HG02571 (cell line): ENCODE measurements at regions not wholly inside any gene's neighbourhood (a gene's known extent, or its start where the extent isn't known, plus 50 kb on each side); places are given as distances from the start of the nearest gene placed in this dataset.

Source experiments
- ATAC-seq: cut with Tn5 transposase; IDR thresholded peaks from one replicate; pipeline ENCODE4 v1.9.1; 2021; ENCODE audit warnings: mild to moderate bottlenecking, moderate library complexity; ENCODE audit not compliant: unreplicated experiment

DNA sequence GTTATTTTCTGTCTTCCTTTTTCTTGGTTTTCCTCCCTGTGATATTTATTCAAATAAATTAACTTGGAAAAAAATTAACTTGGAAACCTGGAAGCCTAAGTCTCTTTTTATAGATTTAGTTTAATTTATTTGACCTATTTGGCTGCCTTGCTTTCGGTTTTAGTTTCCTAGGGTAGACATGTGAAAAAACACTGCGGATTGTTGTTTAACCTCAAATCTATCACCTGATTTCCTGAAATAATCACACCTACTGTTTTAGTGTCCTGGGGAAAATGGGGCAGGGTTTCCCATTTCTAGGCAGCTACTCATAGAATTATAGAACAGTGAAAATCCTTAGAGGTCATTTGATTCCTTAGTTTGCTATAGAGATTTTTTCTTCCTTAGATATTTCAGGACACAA, 412.4 kb downstream of the PCDH17 start:
- no peak for ATAC-seq

DNA sequence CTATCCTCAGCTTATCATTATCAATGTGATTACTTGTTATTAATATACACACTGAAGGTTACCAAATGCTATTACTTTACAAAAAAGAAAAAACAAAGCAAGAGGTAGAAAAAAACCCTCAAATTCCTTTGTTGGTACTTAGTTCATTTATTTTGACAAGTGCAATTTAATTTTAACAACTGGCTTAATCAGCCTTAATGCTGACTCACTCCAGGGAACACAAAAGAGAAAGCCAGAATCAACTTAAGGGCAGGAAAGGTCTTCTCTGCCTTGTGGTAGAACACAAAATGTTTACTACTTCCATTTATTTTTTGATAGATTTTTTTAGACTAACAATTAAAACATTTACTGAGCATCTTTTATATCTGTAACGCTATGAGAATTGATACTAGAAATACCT, 417.1 kb downstream of the PCDH17 start:
- no peak for ATAC-seq

DNA sequence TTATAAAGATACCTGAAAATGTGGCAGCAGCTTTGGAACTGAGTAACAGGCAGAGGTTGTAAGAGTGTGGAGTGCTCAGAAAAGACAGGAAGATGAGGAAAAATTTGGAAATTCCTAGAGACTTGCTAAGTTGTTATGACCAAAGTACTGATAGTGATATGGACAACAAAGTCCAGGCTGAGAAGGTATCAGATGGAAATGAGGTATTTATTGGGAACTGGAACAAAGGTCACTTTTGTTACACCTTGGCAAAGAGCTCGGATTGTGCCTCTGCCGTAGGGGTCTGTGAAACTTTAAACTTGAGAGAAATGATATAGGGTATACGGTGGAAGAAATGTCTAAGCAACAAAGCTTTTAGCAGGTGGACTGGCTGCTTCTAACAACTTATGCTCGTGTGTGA, 419.9 kb downstream of the PCDH17 start:
- no peak for ATAC-seq

DNA sequence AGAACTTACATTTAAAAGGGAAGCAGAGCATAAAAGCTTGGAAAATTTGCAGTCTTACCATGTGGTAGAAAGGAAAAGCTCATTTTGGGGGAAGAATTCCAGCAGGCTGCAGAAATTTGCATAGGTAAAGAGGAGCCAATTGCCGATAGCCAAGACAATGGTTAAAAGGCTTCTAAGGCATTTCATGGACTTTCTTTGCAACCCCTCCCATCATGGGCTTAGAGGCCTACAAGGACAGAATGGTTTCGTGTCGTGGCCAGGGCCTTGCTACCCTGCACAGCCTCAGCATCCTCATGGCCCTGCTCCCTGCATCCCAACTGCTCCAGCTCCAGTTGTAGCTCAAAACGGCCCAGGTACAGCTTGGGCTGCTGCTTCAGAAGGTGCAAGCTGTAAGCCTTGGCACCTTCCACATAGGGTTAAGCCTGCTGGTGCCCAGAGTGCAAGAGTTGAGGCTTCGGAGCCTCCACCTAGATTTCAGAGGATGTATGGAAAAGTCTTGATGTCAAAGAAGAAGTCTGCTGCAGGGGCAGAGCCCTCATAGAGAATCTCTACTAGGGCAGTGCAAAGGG, 420.3 kb downstream of the PCDH17 start:
- no peak for ATAC-seq

DNA sequence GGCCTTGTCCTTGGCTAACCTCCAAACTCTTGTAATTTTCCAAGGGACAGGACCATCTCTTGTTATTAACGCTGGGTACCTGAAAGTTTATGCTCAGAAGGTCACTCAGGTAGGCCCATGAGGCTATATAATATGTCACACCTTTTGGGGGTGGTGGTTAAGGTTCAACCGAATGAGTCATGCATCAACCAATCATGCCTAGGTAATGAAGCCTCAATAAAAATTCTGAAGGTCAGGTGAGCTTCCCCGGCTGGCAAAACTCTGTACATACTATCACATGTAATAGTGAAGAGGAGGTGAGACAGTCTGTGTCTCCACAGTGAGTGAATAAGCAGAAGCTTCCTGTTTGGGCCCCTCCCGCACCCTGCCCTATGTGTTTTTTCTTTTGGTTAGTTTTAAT, 424.9 kb downstream of the PCDH17 start:
- ATAC-seq = no peak

DNA sequence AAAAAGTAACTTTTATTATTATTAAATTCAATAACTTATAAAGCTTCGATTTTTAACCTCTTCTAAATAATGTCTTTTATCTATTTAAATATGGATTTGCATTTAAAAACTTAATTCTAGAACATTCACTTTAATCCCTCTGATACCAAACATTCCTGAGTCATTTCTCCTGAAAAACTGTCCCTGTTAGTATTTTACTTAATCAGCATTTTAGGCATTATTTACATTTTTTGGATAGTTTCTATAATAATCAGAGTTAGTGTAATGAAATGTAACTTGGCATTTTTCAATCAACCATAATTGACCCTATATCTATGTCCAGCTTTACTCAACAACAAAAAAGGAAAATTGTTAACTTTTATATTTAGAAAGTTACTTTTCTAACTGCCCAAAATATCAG, 428.1 kb downstream of the PCDH17 start:
- no peak for ATAC-seq

DNA sequence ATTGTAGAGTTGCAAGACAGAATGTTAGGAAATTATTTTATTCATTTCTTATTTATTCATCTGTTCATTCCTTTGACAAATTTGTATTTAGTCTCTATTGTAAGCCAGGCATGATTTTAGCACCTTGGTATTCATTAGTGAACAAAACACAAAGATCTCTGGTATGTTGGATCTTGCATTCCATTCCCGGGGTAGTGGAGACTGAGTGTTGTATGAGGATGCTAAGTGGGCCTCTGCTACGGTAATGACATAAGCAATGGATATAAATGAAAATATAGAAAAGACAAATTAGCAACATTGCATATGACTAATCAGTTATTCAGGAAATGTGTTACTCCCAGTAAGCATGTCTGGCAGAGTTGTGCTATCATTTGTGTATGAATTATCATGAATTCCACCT, 449.3 kb downstream of the PCDH17 start:
- no peak for ATAC-seq

DNA sequence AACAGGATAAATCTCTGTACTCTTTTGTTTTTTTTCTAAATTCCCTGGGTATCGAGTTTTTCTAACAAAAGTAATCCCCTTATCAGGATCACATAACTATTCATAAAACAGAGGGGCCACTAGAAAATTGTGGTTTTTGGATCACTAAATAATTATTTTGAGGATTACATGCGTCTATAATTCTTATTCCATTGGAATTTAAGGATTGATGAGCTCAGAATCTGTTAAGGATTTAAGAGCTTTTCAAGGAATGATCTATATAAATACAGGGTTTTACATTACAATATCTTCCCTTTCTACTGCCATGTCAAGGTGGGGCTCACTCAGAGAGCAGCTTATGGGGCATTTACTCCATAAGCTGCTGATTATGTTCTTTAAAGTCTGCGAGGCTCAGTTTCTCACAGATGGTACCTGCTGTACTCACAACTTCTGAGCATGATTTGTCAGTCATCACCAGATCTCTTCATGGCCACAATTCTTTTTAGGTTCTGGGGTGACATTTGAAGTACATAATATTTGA, 449.8 kb downstream of the PCDH17 start:
- no peak for ATAC-seq

DNA sequence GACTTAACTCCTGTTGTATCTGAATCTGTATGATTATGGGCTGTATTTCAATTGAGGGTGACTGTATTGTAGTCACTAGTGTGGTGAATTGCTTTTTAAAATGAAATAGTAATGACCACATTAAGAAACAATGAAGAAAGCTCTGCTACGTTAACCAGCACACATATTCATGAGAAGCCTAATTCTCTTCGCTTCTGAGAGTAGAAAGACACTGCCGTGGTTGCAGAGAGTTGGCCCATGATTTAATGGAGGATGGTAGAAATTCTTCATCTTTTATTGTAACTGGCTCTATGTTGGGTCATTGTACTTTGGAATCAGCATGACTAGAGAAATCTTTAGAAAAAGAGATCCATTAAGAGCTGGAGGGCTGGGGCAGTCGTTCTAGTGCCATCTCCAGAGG, 451.5 kb downstream of the PCDH17 start:
- ATAC-seq = no peak

DNA sequence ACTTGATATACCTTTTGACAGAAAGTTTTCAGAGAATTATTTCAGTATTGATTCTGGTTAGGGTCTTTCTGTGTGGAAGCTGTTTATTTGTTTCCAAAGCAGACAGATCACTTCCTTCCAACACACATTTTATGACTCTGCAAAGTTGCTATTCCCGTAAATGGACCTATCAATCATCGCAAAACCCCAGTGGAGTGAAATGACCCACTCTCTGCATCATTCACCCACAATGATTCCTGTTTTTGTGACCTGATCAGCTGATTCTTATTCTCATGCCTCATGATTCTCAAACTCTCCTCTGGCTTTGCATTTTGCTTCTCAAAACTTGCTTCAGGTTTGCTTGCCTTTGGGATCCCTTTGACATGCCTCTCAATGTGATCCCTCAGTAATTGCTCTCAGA, 453.7 kb downstream of the PCDH17 start:
- ATAC-seq = no peak

DNA sequence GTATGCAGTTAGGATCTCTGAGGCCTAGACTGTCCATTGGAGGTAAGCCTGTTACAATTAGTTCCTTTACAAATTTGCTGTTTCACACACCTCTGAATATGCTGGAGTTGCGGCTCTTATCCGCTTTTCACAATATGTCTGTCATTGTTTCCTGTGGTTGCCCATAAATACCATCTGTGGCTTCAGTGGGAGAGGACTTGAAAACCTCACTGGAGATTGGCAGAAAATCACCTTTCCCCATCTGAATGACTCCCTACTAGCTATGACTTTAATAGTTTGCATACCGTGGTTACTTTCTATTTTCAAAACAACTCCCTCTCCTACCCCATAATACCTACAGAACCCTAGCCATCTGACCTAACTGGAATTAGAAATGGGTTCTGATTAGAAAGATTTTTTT, 454.3 kb downstream of the PCDH17 start:
- no peak for ATAC-seq

DNA sequence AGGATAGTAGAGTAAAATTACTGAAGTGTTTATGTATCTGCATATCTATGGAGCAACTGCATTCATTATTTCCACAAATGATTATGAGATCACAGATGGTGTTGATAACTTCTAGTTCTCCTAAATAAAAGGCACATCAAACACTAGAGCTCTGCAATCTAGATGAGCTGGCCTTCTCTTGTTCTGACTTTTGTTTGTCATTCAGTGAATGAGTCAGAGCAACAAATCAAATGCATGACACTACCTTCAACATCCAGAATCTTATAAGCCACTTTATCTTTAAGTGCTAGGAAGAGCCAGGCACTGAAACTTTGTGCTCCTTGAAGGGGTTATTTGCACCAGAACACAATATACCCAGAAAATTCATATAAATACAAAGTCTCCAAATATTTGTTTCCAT, 456.0 kb downstream of the PCDH17 start:
- no peak for ATAC-seq

DNA sequence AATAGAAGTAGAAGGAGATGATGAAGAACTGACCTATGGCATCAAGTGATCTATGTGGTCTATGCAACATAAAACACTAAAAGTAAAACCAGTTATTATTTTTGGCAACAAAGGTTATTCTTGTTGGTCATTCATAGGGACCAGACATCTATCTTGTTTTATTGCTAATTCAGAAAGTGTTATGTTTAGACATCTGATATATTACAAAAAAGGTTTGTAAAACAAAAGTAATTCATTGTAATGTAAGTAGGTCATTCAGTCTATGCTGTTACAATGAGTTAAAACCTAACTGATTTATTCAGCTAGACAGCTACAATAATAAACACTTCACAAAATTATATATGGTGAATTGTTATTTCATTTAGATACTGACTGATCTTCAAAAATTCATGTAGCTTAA, 461.9 kb downstream of the PCDH17 start:
- ATAC-seq = no peak

DNA sequence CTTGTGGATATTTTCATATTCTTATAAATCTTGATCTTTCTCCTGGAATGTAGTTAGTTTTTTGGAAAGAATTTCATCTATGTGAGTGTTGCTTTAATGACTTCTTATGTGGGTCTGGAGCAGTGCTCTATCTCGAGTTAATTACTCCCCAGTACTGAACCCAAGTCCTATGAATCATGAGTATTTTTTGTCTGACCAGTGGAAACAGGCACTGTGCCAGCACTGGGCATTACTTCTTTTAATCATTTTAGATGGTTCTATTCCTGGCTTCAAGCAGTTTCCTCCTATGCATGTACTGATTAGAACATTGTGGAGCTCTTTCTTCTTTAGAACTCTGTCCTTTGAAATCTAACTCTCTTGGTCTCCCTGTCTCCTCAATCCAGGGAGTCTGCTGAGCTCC, 466.3 kb downstream of the PCDH17 start:
- ATAC-seq = no peak

DNA sequence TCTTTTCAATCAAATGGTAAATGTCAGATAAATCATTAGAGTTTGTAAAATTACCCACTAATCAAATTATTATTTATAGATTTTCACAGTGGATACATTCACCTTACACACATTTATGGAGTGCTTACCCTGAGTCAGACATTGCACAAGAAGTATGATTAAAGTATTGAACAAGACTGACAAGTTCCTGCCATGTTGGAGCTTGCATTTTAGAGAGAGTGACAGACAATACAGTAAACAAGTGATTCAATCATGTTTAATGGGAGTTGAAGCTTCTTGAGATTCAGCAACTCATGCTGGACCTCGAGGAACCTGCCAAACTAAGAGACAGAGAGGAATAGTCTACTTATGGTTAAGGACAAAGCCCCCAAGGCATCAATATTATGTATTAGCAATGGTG, 487.8 kb downstream of the PCDH17 start:
- no peak for ATAC-seq

DNA sequence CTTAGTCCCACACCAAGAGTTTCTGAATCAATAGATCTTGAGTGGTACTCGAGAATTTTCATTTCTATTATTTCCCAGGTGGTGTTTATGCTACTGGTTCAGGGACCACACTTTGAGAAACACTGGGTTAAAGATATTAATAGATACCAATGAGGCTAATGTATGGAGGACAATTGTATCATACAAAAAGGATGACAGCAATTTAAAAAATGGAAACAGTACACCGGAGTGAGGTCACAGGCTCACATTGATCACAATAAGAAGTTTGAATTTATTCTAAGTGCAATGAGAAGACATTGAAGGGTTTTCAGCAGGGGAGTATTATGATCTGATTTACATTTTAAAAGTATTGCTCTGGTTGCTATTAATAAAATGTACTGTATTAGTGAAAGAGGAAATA, 488.3 kb downstream of the PCDH17 start:
- no peak for ATAC-seq

DNA sequence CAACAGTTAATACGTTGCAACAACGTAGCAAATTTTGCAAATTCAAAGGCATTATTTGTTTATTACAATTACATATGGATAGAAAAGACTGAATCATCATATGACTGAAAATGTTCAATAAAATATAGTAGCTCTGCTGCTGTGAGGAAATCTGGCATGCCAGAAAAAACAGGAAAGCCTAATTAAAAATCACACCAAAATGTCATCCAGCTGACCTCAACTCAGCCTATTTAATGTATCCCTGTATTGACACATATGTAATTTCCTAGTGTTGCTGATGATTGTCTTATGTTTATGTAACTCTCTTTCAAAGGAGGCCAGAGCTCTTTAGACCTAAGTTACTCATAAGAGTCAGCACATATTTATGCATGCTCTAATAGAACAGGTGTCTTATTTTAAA, 495.0 kb downstream of the PCDH17 start:
- no peak for ATAC-seq

DNA sequence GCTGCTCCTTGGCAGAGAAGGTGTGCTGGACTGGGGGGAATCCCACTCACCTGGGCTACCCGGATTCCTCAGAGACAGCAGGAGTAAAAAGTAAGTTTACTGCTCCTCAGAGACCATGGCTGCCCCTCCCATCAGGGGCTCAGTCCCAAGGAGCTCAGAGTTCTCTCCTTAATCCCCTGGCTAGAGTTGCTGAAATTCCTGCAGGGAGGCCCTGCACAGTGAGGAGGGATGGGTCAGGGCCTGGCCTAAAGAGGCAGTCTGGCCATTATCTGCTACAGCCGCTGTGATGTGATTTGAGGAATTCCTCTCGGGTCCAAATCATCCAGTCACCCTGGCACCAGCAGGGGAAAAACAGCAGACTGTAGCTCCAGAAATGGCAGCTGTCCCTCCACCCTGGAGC, 502.5 kb downstream of the PCDH17 start:
- ATAC-seq = no peak

DNA sequence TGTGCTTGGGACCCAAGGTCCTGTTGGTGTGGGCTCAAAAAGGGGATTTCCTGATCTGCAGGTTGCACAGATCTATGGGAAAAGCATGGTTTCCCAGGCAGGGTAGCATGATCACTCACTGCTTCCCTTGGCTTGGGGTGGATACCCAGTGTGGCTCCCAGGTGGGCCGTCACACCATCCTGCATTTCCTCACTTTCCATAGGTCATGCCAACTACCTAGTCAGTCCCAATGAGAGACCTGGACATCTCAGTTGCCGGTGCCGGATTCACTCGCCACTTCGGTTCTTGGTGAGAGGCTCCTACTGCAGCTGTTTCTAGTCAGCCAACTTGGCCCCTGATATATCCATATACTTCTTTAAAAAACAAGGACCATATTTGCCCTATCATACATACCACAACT, 503.0 kb downstream of the PCDH17 start:
- no peak for ATAC-seq

DNA sequence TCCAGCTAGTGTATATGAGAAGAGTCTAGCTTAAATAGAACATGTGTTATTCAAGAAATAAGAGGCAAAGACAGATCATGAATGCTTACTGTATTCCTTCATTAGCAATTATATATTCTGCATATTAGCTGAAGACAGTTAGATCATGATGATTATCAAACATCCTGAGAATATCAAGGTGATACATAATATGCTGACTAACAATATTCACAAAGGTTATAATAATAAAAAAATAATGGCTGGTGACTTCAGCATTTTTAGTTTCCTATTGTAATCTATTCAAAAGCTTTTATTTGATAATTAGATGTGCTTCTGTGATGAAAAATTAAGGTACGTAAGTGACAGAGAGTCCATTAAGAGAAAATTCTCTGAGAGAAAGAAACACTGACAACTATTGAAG, 511.4 kb downstream of the PCDH17 start:
- ATAC-seq = no peak

DNA sequence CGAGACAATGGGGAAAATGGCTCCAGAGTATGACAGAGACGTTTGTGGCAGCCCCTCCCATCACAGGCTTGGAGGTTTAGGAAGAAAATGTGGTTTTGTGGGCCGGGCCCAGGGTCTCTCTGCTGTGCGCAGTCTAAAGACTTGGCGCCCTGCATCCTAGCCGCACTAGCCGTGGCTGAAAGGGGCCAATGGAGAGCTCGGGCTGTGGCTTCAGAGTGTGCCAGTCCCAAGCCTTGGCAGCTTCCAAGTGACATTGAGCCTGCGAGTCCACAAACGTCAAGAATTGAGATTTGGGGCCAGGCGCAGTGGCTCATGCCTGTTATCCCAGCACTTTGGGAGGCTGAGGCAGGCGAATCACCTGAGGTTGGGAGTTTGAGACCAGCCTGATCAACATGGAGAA, 513.1 kb downstream of the PCDH17 start:
- no peak for ATAC-seq

DNA sequence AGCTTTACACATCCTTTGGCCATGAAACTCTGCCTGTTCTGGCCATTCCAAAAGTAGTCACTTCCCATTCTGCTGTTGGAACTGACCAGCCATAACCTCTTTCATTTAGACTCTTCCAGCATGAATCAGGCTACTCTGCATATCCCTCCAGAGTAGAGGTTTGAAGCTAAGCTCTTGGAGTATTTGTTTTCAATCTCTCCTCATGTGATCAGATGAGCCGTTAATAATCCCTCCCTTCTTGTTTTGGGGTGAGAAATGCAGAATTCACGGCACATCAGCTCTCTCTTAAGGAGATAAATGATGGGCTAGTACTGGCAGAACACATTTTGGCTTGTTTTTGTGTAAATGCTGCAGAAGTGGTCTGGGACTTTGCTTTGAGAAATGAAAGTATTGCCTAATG, 519.9 kb downstream of the PCDH17 start:
- ATAC-seq = no peak

DNA sequence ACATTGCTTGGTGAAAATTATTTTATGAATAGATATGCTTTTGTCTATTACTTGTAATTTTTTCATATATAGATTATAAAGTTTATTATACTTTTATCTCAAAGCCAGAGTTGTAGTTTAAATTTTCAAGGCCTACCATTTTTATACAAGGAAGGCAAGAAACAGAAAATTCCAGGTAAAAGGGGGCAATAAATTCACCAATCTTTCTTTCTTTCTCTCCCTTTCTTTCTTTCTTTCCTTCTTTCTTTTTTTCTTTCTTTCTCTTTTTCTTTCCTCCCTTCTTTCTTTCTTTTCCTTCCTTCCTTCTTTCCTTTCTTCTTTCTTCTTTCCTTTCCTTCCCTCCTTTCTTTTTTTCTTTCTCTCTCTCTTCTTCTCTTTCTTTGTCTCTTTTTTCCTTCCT, 529.4 kb downstream of the PCDH17 start:
- no peak for ATAC-seq

DNA sequence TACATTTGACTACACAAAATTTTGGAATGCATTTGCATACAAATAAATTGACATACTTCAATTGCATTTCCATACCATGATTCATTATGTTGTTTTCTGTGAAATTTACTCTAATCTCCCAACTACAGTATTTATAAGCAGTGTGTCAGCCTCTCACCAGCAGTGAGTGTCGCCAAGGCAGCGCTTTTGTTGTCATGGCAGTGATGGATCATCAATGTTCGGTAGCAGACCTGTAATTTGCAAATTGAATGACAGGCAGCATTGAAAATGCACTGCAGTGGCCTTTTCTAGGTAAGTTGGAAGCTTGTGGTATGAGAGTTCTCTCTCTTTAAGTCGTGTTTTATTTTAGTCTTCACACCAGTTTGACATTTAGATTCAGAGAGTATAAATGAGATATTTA, 534.1 kb downstream of the PCDH17 start:
- no peak for ATAC-seq
